ENCODE measurements at regions not wholly inside any gene's neighbourhood (a gene's known extent, or its start where the extent isn't known, plus 50 kb on each side); places are given as distances from the start of the nearest gene placed in this dataset.

GRCh38 chr14:56490379-56490778 lies 89.2 kb upstream of the TMEM260 start:
- TF ChIP-seq CTCF (IDR thresholded peaks at IDR 0.05 in 2 of 3, conservative IDR thresholded peaks at IDR 0.05 in 1 of 3; ENCODE audit: borderline replicate concordance in 1 of 3, insufficient read depth in 1 of 3, low read depth in 2 of 3, low read length in 2 of 3) (peak; percentile 34 to 57 (median 54); a peak in 5 of 6 replicates), CEBPB (IDR thresholded peaks at IDR 0.05; ENCODE audit: low read depth) (no peak), TCF7L2 (IDR thresholded peaks at IDR 0.05; ENCODE audit: borderline replicate concordance, extremely low read depth, insufficient read depth, insufficient read length) (no peak), RAD21 (IDR thresholded peaks at IDR 0.05; ENCODE audit: low read depth) (peak; percentile 62)
- TF ChIP-seq, protein P1, sequence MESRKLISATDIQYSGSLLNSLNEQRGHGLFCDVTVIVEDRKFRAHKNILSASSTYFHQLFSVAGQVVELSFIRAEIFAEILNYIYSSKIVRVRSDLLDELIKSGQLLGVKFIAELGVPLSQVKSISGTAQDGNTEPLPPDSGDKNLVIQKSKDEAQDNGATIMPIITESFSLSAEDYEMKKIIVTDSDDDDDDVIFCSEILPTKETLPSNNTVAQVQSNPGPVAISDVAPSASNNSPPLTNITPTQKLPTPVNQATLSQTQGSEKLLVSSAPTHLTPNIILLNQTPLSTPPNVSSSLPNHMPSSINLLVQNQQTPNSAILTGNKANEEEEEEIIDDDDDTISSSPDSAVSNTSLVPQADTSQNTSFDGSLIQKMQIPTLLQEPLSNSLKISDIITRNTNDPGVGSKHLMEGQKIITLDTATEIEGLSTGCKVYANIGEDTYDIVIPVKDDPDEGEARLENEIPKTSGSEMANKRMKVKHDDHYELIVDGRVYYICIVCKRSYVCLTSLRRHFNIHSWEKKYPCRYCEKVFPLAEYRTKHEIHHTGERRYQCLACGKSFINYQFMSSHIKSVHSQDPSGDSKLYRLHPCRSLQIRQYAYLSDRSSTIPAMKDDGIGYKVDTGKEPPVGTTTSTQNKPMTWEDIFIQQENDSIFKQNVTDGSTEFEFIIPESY (IDR thresholded peaks at IDR 0.05; ENCODE audit: extremely low read depth, insufficient replicate concordance, low read length) = no peak
- Histone ChIP-seq H4K20me1 (ENCODE audit: insufficient read depth) (no peaks in the 10 kb centered on the region), H3K9me3 (ENCODE audit: control insufficient read depth in 1 of 2, insufficient read depth in 1 of 2, low read depth in 1 of 2, low read length in 2 of 2) (no peaks in the 10 kb centered on the region), H2AFZ (ENCODE audit: low read depth, low read length, poor library complexity, severe bottlenecking) (no peak overlapping the region), H3K4me1 (ENCODE audit: control insufficient read depth in 1 of 2, insufficient read depth in 2 of 2, low read length in 2 of 2) (no peaks in the 10 kb centered on the region), H3K79me2 (ENCODE audit: insufficient read depth, low read length) (no peaks in the 10 kb centered on the region), H3K9me2 (ENCODE audit: insufficient read depth) (no peaks in the 10 kb centered on the region), H3K27me3 (ENCODE audit: insufficient read depth, low read length) (0 out of 2 replicates have a peak, but pooled peaks cover 4% of the 10 kb centered on the region), H3K27ac (ENCODE audit: low read depth, low read length) (no peak overlapping the region), H3K9ac (ENCODE audit: low read length) (no peak overlapping the region), H3K4me3 (replicated peaks in 1 of 2; ENCODE audit: low read depth in 1 of 2, low read length in 2 of 2) (no peak overlapping the region), H3K36me3 (ENCODE audit: control insufficient read depth in 1 of 2, insufficient read depth in 2 of 2, low read length in 2 of 2) (no peaks in the 10 kb centered on the region), H3K4me2 (ENCODE audit: low read length) (no peak overlapping the region)
- ATAC-seq (peak; percentile 51), DNase-seq (ENCODE audit: low read depth, low spot score) (peak; percentile 35)
- no TSS peak for BruUV-seq (replicated peaks)
- intact Hi-C loops (cut with micrococcal nuclease) = loop anchor here (2.0 to 5.0 kb wide), 3 partner anchors 572 to 888 kb away; no protein-coding TSS in a partner anchor
- ChIA-PET RAD21 (ENCODE audit: low non-redundant PET in 1 of 2, low total read pairs in 2 of 2, uncharacterized antibody in 2 of 2, unreplicated experiment in 2 of 2) (interaction anchor here (0.8 to 1.2 kb wide), 2 partner anchors 14 to 580 kb away, joined by 3 read pairs; no protein-coding TSS in a partner anchor), CTCF (interaction anchor here (0.6 to 4.0 kb wide), 34 partner anchors 9 to 1115 kb away, joined by 3 to 43 read pairs (median 3); partner anchors contain the start of gene TMEM260), POLR2A (no interaction called here)

Measured in HCT116 (cell line).